DMS79 treated with DMSO at 0.1 percent for 48 hours (cell line): ENCODE measurements at regions not wholly inside any gene's neighbourhood (a gene's known extent, or its start where the extent isn't known, plus 50 kb on each side); places are given as distances from the start of the nearest gene placed in this dataset.

ENCODE experiments used
- DNase-seq: peaks from one replicate; lab custom pipeline; 2025; lab: John Stamatoyannopoulos, UW

DNA sequence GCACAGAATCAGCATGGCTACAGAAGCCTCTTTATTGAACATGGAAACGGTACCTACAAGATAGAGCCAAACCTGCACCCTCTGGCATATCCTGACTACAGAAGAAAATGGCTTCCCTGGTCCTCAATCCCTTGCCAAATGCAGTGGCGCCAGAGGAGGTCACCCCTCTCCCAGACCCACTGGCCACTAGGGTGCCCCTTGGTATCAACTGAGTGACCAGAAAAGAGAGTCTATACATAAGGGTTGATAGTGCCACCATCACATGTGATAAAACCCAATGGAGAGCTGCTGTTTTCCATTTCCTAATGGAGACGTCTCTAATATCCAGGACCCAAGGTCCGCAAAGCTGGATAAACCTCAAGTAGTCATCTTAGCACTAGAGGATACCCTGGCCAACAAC lies 52.7 kb upstream of the ALK start:
- no peak for DNase-seq

DNA sequence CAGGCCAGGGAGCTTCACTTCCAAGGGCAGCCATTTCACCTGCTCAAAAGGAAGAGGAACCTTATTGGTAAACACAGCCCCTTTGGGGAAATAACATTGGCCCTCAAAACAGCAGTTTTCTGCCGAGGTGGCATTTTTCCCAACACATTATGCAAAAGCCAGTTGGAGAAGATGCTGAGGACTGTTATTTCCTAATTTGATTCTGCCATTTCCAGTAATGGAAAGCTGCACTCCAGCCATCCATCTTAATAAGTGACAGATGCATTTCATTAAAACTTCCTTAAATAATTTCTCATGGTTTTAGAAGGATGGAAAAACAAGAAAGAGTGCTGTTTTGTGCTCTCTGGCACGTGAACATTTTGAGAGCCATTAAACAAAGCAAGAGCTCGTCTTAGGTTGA lies 55.9 kb upstream of the ALK start:
- DNase-seq = no peak

- DNase-seq = no peak
Measured at GRCh38 chr2:29981402-29981801, 60.0 kb upstream of the ALK start.

GRCh38 chr2:29983308-29983707 lies 61.9 kb upstream of the ALK start:
- DNase-seq = no peak

DNA sequence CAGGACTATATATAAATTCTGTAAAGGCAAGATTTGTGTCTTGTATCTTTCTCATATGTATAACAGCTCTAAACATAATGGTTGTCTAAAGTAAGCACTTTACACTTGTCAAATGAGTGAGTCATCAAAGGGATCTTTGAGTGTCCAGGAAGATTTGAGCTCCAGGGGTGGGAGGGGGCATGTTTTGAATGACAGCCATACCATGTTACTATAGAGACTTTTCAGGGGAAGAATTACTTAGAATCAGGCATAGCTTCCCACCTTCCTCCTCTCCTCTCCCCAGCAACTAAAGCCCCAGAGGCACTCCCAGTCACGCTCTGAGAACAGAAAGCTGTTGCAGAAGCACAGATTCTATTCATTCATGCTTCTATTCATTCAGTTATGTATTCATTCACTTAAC lies 65.8 kb upstream of the ALK start:
- DNase-seq = no peak

DNA sequence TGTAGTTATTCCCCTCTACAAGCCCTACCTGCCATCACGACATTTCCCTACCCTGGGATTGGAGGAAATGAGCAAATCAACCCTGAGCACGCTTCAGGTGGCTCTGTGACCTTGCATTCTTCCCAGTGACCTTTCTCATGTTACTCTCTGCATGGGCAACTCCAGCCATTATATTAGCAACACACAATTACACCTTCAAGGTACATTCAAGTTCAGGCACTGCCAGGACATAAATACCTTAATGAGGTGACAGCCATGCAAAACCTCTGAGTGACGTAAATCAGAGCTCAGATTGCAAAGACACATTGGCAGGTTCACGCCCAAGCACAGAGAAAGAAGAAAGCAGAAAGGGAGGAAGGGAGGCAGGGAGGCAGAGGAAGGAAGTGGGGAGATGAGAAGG lies 68.7 kb upstream of the ALK start:
- no peak for DNase-seq

DNA sequence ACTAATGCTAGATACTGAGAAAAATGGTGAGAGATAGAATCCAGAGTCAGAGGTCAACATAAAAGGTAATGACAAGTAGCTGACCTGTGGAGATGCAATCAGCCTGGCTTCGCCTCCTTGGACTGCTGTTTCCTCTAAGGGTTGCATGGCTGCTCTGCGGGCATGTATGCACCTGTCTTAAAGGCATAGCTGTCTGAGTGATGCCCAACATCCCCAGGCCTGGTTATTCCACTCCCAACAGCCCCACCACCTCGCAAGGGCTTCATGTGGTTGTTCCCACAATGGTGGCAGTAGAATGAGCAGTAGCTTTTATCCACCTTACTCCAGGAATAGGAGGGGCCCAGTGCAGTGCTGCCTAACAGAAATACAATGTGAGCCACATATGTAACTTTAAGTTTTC lies 69.7 kb upstream of the ALK start:
- DNase-seq = no peak

- DNase-seq = no peak
Measured at GRCh38 chr2:29995241-29995640, 73.9 kb upstream of the ALK start.

DNA sequence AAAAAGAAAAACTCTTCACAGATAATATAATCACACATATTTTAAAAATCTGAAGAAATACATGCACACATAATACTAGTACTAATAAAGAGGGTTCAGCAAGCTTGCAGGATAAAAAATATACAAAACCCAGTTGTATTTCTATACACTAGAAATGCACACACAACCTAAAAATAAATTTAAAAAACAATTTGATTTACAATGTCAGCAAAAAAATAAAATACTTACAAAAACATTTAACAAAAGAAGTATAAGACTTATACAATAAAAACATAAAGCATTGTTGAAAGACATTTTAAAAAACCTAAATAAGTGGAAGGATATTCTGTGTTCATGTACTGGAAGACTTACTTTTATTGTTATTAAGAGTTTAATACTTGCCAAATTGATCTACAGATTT lies 81.7 kb upstream of the ALK start:
- DNase-seq = no peak

GRCh38 chr2:30022444-30023071 lies 101.2 kb upstream of the ALK start:
- no peak for DNase-seq

DNA sequence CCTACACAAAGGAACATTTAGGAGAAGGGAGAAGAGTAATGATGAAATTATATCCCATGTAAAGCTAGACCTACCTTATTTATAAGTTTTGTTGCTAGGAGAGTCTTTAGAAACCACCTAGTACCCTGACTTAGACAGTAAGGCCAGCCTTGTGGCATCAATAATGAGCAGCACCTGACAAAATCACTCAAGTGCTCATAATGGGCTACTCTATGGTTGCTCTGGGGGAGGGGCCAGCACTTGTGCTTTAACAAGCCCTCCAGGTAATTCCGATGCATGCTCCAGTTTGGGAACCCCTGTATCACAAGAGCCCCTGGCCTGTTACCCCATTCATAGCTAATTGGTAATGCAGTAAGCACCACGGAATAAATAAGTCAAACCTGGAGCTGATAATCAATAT lies 102.9 kb upstream of the ALK start:
- DNase-seq = no peak

- peak; percentile 27 for DNase-seq
Measured at GRCh38 chr2:30026091-30027055, 105.0 kb upstream of the ALK start.

GRCh38 chr2:30029804-30030203 lies 108.4 kb upstream of the ALK start:
- no peak for DNase-seq

GRCh38 chr2:30030361-30030760 lies 109.0 kb upstream of the ALK start:
- peak; percentile 11 for DNase-seq

DNA sequence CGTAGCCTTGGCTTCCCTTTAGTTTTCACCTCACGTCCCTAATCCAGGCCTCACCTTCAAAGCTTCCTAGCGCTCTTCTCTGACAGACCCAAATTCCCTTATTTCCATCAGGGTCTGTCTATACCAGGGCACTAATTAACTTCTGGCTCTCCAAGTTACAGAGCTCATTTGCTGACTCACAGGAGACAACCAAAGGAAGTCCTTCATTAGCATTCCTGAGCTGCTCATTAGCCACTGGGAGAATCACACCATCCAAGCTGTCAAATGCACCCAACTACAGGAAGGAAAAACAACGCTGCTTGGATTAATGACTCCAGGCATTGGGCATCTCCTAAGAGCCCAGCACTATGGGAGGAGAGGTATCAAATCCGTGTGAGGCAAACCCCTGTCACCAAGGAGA lies 109.8 kb upstream of the ALK start:
- DNase-seq = no peak

GRCh38 chr2:30034052-30034775 lies 112.6 kb upstream of the YPEL5 start:
- DNase-seq = no peak

DNA sequence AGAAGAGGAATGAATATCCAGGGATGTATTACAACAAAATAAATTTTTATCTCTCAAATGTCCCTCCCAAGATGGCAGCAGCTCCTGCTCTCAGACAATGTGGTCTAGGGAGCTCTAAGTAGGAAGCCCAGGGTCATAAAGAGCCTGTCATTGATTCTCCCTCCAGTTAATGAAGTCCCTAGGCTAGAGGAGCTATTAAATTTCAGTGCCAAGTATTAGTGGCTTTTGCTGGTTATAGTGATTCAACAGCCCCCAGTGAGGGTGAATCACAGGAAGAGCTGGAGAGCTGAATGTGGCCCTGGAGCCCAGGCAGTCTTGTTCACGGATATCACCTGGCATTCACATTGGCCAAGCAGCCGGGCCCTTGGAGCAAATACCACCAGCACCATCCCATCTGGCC lies 109.8 kb upstream of the YPEL5 start:
- DNase-seq = no peak

GRCh38 chr2:30038419-30038818 lies 108.4 kb upstream of the YPEL5 start:
- no peak for DNase-seq

GRCh38 chr2:30039101-30039500 lies 107.7 kb upstream of the YPEL5 start:
- no peak for DNase-seq

DNA sequence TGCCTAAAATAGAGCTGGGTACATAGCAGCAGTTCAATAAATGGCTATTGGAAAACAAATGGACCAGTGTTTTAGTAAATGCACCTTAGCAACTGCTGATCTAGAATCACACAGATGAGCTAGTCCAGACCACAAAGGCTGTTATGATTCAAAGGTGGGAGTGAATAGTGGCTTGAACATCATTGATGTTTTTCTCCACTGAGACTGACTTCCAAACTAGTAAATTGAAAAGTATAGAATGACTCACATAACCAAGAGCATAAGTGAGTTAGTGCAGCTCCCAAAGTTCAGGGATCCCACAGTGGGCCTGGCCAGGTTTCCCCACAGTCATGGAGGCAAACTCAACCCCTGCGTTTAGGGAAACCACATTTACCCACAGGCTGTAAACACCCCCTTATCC lies 106.7 kb upstream of the YPEL5 start:
- DNase-seq = no peak

GRCh38 chr2:30041884-30042283 lies 104.9 kb upstream of the YPEL5 start:
- DNase-seq = no peak

GRCh38 chr2:30046396-30046795 lies 100.4 kb upstream of the YPEL5 start:
- no peak for DNase-seq

DNA sequence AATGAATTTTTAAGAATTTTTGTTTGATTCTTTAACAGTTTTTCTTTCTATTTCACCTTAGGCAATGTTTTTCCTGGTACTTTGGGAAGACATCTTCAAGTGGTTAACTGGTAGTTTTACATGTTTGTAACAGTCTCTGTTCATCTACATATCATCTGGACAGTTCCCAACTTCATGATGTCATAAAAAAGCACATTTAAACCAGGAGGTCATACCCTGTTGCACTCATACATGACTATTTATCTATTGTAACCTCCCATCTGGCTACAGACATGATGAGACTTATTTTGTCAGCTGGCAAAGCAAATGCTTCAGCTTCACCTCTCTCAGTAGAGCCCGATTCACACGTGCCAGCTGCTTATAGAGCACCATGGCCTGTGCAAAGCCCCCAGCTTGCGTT lies 99.8 kb upstream of the YPEL5 start:
- DNase-seq = no peak
